ENCODE measurements at regions not wholly inside any gene's neighbourhood (a gene's known extent, or its start where the extent isn't known, plus 50 kb on each side); places are given as distances from the start of the nearest gene placed in this dataset.
"Not testable (repeated sequence)": the region's sequence is repeated elsewhere in the genome, so short reads cannot be mapped to it uniquely, and the experiment has no call there.

DNA sequence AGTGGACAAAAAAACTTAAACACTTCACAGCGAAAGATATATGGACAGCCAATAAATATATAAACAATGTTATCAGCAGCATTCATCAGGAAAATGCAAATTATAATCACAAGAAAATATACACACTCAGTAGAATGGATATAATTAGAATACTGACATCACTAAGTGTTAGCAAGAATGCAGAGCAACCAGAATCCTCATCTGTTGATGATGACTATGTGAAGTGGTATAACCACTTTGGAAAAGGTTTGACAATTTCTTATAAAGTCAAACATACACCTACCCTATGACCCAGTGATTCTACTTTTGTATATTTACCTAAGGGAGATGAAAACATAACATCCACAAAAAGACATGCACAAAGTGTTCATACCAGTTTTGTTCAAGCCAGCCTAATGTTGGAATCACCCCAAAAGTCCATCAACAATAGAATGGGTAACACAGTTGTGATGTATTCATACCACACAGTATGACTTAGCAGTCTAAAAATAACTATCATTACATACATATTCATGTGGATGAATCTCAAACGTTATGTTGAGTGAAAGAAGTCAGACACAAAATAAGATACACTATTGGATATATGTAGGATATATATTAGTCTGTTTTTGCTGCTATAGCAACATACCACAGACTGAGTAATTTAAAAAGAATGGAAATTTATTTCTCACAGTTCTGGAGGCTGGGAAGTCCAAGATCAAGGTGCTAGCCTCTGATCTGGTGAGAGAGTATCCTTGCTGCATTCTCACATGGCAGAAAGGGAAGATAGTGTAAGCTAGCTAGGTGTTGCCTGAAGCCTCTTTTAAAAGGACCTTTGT lies 148.8 kb upstream of the ADAMTSL1 start:
- Histone ChIP-seq H3K27me3 (no peaks in the 10 kb centered on the region), H3K27ac (no peak overlapping the region), H3K9me3 (no peaks in the 10 kb centered on the region), H3K36me3 (no peaks in the 10 kb centered on the region), H3K4me3 (no peak overlapping the region), H3K4me1 (no peaks in the 10 kb centered on the region)
- TF ChIP-seq, protein P1, sequence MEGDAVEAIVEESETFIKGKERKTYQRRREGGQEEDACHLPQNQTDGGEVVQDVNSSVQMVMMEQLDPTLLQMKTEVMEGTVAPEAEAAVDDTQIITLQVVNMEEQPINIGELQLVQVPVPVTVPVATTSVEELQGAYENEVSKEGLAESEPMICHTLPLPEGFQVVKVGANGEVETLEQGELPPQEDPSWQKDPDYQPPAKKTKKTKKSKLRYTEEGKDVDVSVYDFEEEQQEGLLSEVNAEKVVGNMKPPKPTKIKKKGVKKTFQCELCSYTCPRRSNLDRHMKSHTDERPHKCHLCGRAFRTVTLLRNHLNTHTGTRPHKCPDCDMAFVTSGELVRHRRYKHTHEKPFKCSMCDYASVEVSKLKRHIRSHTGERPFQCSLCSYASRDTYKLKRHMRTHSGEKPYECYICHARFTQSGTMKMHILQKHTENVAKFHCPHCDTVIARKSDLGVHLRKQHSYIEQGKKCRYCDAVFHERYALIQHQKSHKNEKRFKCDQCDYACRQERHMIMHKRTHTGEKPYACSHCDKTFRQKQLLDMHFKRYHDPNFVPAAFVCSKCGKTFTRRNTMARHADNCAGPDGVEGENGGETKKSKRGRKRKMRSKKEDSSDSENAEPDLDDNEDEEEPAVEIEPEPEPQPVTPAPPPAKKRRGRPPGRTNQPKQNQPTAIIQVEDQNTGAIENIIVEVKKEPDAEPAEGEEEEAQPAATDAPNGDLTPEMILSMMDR (IDR thresholded peaks at IDR 0.05), result no peak
- DNase-seq (no peak), ATAC-seq (no peak)
- intact Hi-C loops (cut with DNase I), result no loop called here

DNA sequence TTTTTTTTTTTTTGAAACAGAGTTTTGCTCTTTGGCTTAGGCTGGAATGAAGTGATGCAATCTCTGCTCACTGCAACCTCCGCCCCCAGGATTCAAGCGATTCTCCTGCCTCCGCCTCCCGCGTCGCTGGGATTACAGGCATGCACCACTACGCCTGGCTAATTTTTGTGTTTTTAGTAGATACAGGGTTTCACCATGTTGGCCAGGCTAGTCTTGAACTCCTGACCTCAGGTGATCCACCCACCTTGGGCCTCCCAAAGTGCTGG lies 148.3 kb upstream of the ADAMTSL1 start:
- H3K36me3 ChIP-seq; ATAC-seq; intact Hi-C loops (cut with DNase I); H3K9me3 ChIP-seq; H3K4me1 ChIP-seq; H3K4me3 ChIP-seq; H3K27ac ChIP-seq; H3K27me3 ChIP-seq; DNase-seq: not testable (repeated sequence)

DNA sequence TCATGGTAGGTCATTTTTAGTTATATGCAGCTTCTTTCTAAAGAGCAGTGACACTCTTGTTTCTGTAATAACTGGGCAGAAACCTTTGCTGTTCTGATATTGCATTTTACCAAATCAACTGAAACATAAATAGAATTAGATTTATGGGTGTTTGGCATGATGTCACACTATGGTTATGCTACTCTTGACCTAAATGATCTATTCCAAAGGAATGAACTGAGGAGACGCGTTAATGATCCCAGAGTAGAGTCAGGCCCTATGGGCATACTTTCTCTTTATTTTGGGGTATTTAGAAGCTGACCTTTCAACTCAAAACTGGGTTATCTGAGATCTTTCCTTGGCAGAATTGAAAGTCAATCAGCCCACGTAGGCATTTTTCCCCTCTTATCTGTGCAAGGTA lies 146.8 kb upstream of the ADAMTSL1 start:
- DNase-seq (no peak), ATAC-seq (no peak)
- Histone ChIP-seq H3K4me3 (no peak overlapping the region), H3K27me3 (no peaks in the 10 kb centered on the region), H3K4me1 (no peaks in the 10 kb centered on the region), H3K9me3 (no peaks in the 10 kb centered on the region), H3K36me3 (no peaks in the 10 kb centered on the region), H3K27ac (no peak overlapping the region)
- TF ChIP-seq, protein P1 (IDR thresholded peaks at IDR 0.05), result no peak
- intact Hi-C loops (cut with DNase I), result no loop called here

DNA sequence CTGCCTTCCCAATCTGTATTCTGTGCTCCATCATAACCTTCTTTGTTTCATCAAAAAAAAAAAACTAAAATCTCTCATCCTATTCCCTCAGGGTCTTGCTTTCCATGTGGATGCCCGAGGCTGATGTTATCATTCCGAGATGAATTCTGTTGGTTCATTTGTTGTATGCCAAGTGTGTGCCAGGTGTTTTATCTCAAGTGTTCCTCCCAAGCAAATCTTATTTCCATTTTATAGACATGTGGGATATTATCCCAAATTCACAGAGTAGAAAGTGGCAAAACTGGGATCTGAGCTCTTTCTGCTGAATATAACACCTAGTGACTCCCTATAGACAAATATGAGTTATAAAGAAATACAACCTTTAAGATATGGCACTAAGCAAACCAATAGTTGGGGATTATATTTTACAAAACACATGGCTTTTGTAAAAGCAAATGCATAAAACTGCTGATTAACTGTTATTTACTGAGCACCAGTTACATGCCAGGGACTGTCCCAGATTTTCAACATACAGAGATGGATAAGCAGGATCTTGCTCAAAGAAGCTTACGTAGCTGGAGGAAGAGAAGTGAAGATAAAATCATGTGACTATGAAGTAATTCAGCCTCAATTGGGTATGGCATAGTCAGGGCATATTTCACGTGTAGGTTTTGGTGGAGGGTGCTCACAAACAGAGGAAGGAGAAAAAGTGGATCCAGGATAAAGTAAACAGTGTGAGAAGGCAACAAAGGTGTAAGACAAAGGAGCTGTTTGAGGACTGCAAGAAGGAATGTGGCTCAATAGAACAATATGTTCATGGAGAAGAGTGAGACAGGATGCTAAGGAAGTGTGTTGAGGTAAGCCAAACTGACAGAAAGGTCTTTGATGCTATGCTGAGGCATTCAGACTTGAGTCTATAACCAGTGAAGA lies 143.3 kb upstream of the ADAMTSL1 start:
- Histone ChIP-seq H3K36me3 (no peaks in the 10 kb centered on the region), H3K27me3 (no peaks in the 10 kb centered on the region), H3K4me3 (no peak overlapping the region), H3K4me1 (no peaks in the 10 kb centered on the region), H3K9me3 (no peaks in the 10 kb centered on the region), H3K27ac (no peak overlapping the region)
- TF ChIP-seq, protein P1 (IDR thresholded peaks at IDR 0.05), result no peak
- ATAC-seq (no peak), DNase-seq (no peak)
- intact Hi-C loops (cut with DNase I), result no loop called here

DNA sequence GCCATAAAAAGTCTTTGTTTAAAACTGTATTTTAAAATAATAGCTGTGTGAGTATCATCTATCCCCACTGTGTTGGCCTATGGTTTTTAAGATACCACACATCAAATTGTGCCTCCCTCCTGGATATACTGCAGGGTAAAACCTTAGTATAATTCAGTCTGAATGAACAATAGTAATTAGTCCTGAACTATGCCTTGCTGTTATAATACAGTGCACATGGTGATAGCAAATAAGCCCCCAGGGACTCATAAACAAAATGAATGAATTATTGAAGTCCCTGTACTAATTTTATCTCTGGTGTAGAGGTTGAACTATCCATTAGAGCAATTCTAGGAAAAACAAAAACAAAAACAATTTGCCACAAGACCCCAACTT lies 142.7 kb upstream of the ADAMTSL1 start:
- intact Hi-C loops (cut with DNase I), result no loop called here
- Histone ChIP-seq H3K36me3 (no peaks in the 10 kb centered on the region), H3K27ac (no peak overlapping the region), H3K4me1 (no peaks in the 10 kb centered on the region), H3K9me3 (no peaks in the 10 kb centered on the region), H3K4me3 (no peak overlapping the region), H3K27me3 (no peaks in the 10 kb centered on the region)
- TF ChIP-seq, protein P1 (IDR thresholded peaks at IDR 0.05), result no peak
- DNase-seq (no peak), ATAC-seq (no peak)

DNA sequence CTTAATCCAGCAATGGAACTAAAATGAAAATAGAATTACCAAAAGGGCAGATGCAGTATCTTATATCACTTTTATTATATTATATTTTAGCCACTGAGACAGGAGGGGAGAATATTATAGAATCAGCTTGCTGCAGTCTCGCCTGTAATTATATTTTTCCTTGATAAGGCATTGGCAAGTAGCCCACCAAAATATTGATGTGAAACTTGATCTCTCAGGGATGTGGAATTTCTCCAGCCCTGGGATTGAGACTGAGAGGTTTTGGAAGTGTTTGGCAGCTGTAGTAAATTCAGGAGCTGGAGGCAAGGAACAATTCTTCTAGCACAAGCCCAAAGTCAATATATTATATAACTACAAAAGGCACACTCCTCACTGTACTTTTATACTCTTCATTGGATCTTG lies 142.1 kb upstream of the ADAMTSL1 start:
- H3K27ac ChIP-seq, result no peak overlapping the region
- intact Hi-C loops (cut with DNase I), result no loop called here
- no peaks in the 10 kb centered on the region for H3K4me1 ChIP-seq
- H3K36me3 ChIP-seq, result no peaks in the 10 kb centered on the region
- DNase-seq, result no peak
- no peaks in the 10 kb centered on the region for H3K27me3 ChIP-seq
- no peak for ATAC-seq
- TF ChIP-seq, protein P1 (IDR thresholded peaks at IDR 0.05), result no peak
- H3K4me3 ChIP-seq, result no peak overlapping the region
- no peaks in the 10 kb centered on the region for H3K9me3 ChIP-seq
